Stimulated activated naive CD8-positive, alpha-beta T cell treated with anti-CD3 and anti-CD28 coated beads, Interleukin-15, Interleukin-2, amounts not matched to agents 100 ng/mL and 50 ng/mL, for 24 hours (primary cell): ENCODE measurements at regions not wholly inside any gene's neighbourhood (a gene's known extent, or its start where the extent isn't known, plus 50 kb on each side); places are given as distances from the start of the nearest gene placed in this dataset.
"Not testable (repeated sequence)": the region's sequence is repeated elsewhere in the genome, so short reads cannot be mapped to it uniquely, and the experiment has no call there.

Source experiments
- H3K27ac Mint-ChIP-seq: one replicate; pipeline ENCODE4 v1.8.0; 2021; ENCODE audit warnings: mild to moderate bottlenecking, mixed read lengths
- H3K27me3 Mint-ChIP-seq: one replicate; pipeline ENCODE4 v1.8.0; 2021; ENCODE audit warnings: mixed read lengths
- H3K36me3 Mint-ChIP-seq: one replicate; pipeline ENCODE4 v1.8.0; 2021; ENCODE audit warnings: low read depth, mixed read lengths
- H3K4me1 Mint-ChIP-seq: one replicate; pipeline ENCODE4 v1.8.0; 2021; ENCODE audit warnings: low read depth, mixed read lengths
- H3K4me3 Mint-ChIP-seq: one replicate; pipeline ENCODE4 v1.8.0; 2021; ENCODE audit warnings: mild to moderate bottlenecking, mixed read lengths
- H3K9me3 Mint-ChIP-seq: one replicate; pipeline ENCODE4 v1.8.0; 2021; ENCODE audit warnings: mixed read lengths

- H3K27me3 Mint-ChIP-seq, H3K4me3 Mint-ChIP-seq, H3K9me3 Mint-ChIP-seq, H3K36me3 Mint-ChIP-seq, H3K4me1 Mint-ChIP-seq, H3K27ac Mint-ChIP-seq: not testable (repeated sequence)
Measured at GRCh38 chr5:36813249-36813648, 63.3 kb upstream of the NIPBL start.

DNA sequence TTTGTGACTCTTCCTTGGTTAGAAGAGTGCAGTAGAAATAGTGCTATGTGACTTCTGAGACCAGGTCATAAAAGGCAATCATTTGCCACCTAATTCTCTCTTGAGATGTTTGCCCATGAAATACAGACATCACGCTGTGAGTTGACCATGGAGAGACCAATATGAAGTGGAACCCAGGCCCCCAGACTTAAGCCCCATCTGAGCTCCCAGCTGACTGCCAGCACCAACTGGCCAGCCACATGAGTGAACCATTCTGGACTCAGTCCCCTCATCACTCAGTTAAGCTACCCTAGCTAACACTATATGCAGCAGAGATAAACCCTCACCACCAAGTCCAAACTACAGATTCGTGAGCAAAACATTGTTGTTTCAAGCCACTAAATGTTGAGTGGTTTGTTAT is 60.7 kb upstream of the NIPBL start:
- H3K4me1 Mint-ChIP-seq: no peaks in the 10 kb centered on the region
- no peaks in the 10 kb centered on the region for H3K9me3 Mint-ChIP-seq
- no peak overlapping the region for H3K27ac Mint-ChIP-seq
- H3K36me3 Mint-ChIP-seq: no peaks in the 10 kb centered on the region
- H3K27me3 Mint-ChIP-seq: peaks cover 7% of the 10 kb centered on the region
- no peak overlapping the region for H3K4me3 Mint-ChIP-seq

DNA sequence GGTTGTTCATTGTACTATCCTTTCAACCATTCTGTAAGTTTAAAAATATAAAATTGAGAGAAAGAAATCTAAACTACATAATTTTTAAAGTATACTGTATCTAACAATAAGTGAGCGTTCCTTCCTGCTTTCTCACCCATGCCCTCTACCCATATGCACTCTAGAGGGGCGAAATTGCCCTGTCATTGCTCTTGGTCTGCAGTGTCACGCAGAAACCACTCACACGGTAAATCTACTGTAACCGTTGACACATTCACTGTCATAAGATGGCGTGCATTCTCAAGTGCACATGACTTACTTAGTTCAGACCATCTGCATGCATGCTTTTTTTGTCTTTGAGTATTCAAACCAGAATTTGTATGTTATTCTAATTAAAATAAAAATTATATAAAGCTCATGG is 55.7 kb upstream of the NIPBL start:
- Mint-ChIP-seq H3K4me3 (no peak overlapping the region), H3K27me3 (peaks cover 30% of the 10 kb centered on the region), H3K27ac (no peak overlapping the region), H3K4me1 (no peaks in the 10 kb centered on the region), H3K36me3 (no peaks in the 10 kb centered on the region), H3K9me3 (no peaks in the 10 kb centered on the region)

- H3K36me3 Mint-ChIP-seq: no peaks in the 10 kb centered on the region
- peaks cover 45% of the 10 kb centered on the region for H3K27me3 Mint-ChIP-seq
Measured at GRCh38 chr5:36826694-36827093, 49.9 kb upstream of the NIPBL start.

More at GRCh38 chr5:36826694-36827093, 49.9 kb upstream of the NIPBL start:
- no peaks in the 10 kb centered on the region for H3K9me3 Mint-ChIP-seq
- H3K4me1 Mint-ChIP-seq: no peaks in the 10 kb centered on the region
- H3K27ac Mint-ChIP-seq: no peak overlapping the region
- no peak overlapping the region for H3K4me3 Mint-ChIP-seq
